ENCODE measurements at regions not wholly inside any gene's neighbourhood (a gene's known extent, or its start where the extent isn't known, plus 50 kb on each side); places are given as distances from the start of the nearest gene placed in this dataset.

- H3K9me2 ChIP-seq = no peaks in the 10 kb centered on the region
- POLR2A ChIA-PET = no interaction called here
- CTCF ChIA-PET = no interaction called here
- no peak overlapping the region for H3K4me2 ChIP-seq
- no peak overlapping the region for H3K27ac ChIP-seq (ENCODE audit: low read depth in 2 of 2, low read length in 1 of 2)
- no peaks in the 10 kb centered on the region for H3K9me3 ChIP-seq
- TF ChIP-seq MEF2A (IDR thresholded peaks at IDR 0.05; ENCODE audit: borderline replicate concordance, low read depth) (no peak), EZH2phosphoT487 (IDR thresholded peaks at IDR 0.05; ENCODE audit: borderline replicate concordance, low read depth) (no peak), GATA2 (CRISPR knock-in tag; IDR thresholded peaks at IDR 0.05) (no peak), ZBTB33 (IDR thresholded peaks at IDR 0.05; ENCODE audit: borderline replicate concordance, low read depth) (no peak), CTCF (IDR thresholded peaks at IDR 0.05) (no peak), EP300 (IDR thresholded peaks at IDR 0.05; ENCODE audit: borderline replicate concordance in 1 of 2, low read depth in 1 of 2, low read length in 1 of 2) (no peak)
- no peak for DNase-seq
- WGBS (ENCODE audit: low lambda C conversion rate) = 22% methylated on average over 1 of the region's 1 CpG
- no peak overlapping the region for H3K9ac ChIP-seq
- no peak overlapping the region for H3K4me3 ChIP-seq (ENCODE audit: low read depth in 2 of 2, low read length in 1 of 2)
- no peak overlapping the region for H2AFZ ChIP-seq (ENCODE audit: low read depth)
- no peaks in the 10 kb centered on the region for H3F3A ChIP-seq (replicated peaks; ENCODE audit: insufficient read depth)
- no peaks in the 10 kb centered on the region for H3K4me1 ChIP-seq (ENCODE audit: control insufficient read depth in 1 of 2, insufficient read depth in 2 of 2, low read depth in 1 of 2, low read length in 1 of 2)
- H3K27me3 ChIP-seq (ENCODE audit: insufficient read depth) = no peaks in the 10 kb centered on the region
- no peaks in the 10 kb centered on the region for H3K79me2 ChIP-seq (ENCODE audit: insufficient read depth)
- no peaks in the 10 kb centered on the region for H3K36me3 ChIP-seq (replicated peaks in 1 of 2; ENCODE audit: control insufficient read depth in 1 of 2, insufficient read depth in 2 of 2, low read length in 1 of 2)
- no peaks in the 10 kb centered on the region for H4K20me1 ChIP-seq (ENCODE audit: insufficient read depth)
These were observed 198.1 kb downstream of the RSL24D1 start for GRCh38 chr15:54998661-54999060.

- no peak overlapping the region for H2AFZ ChIP-seq (ENCODE audit: low read depth)
- H3K9me3 ChIP-seq = no peaks in the 10 kb centered on the region
- H3K4me1 ChIP-seq (ENCODE audit: control insufficient read depth in 1 of 2, insufficient read depth in 2 of 2, low read depth in 1 of 2, low read length in 1 of 2) = no peaks in the 10 kb centered on the region
- no peak for DNase-seq
- TF ChIP-seq CTCF (IDR thresholded peaks at IDR 0.05) (no peak), MEF2A (IDR thresholded peaks at IDR 0.05; ENCODE audit: borderline replicate concordance, low read depth) (no peak), ELF1 (IDR thresholded peaks at IDR 0.05) (no peak)
- H3K9me2 ChIP-seq = no peaks in the 10 kb centered on the region
- WGBS (ENCODE audit: low lambda C conversion rate) = 13% methylated on average over 6 of the region's 7 CpGs
- H3K4me2 ChIP-seq = no peak overlapping the region
- no peak overlapping the region for H3K4me3 ChIP-seq (ENCODE audit: low read depth in 2 of 2, low read length in 1 of 2)
- no peaks in the 10 kb centered on the region for H3K36me3 ChIP-seq (replicated peaks in 1 of 2; ENCODE audit: control insufficient read depth in 1 of 2, insufficient read depth in 2 of 2, low read length in 1 of 2)
- H3F3A ChIP-seq (replicated peaks; ENCODE audit: insufficient read depth) = no peaks in the 10 kb centered on the region
- no peaks in the 10 kb centered on the region for H4K20me1 ChIP-seq (ENCODE audit: insufficient read depth)
- H3K79me2 ChIP-seq (ENCODE audit: insufficient read depth) = no peaks in the 10 kb centered on the region
- ChIA-PET CTCF (no interaction called here), POLR2A (no interaction called here)
- no peak overlapping the region for H3K9ac ChIP-seq
- H3K27me3 ChIP-seq (ENCODE audit: insufficient read depth) = no peaks in the 10 kb centered on the region
- H3K27ac ChIP-seq (ENCODE audit: low read depth in 2 of 2, low read length in 1 of 2) = no peak overlapping the region
These were observed 205.9 kb downstream of the RSL24D1 start for GRCh38 chr15:54990793-54991192.
